HG03135 (cell line): ENCODE measurements at regions not wholly inside any gene's neighbourhood (a gene's known extent, or its start where the extent isn't known, plus 50 kb on each side); places are given as distances from the start of the nearest gene placed in this dataset.
"Not testable (repeated sequence)": the region's sequence is repeated elsewhere in the genome, so short reads cannot be mapped to it uniquely, and the experiment has no call there.

Source experiments
- ATAC-seq: cut with Tn5 transposase; IDR thresholded peaks from one replicate; pipeline ENCODE4 v1.9.1; 2021; ENCODE audit warnings: mild to moderate bottlenecking, moderate library complexity; ENCODE audit not compliant: unreplicated experiment

- ATAC-seq = peak; percentile 79
Observed at GRCh38 chr9:109974143-109974917, 194.3 kb downstream of the PALM2AKAP2 start.

- ATAC-seq = no peak
Observed at GRCh38 chr9:109974918-109975276, 194.9 kb downstream of the PALM2AKAP2 start.

GRCh38 chr9:109975574-109976295 is 195.7 kb downstream of the PALM2AKAP2 start:
- ATAC-seq = no peak

GRCh38 chr9:109976303-109976702 is 196.3 kb downstream of the PALM2AKAP2 start:
- no peak for ATAC-seq

- no peak for ATAC-seq
Observed at GRCh38 chr9:109977521-109977920, 197.5 kb downstream of the PALM2AKAP2 start.

GRCh38 chr9:109981091-109981490 is 201.1 kb downstream of the PALM2AKAP2 start:
- no peak for ATAC-seq

GRCh38 chr9:109986521-109986991 is 206.6 kb downstream of the PALM2AKAP2 start:
- no peak for ATAC-seq

GRCh38 chr9:109989296-109989695 is 209.3 kb downstream of the PALM2AKAP2 start:
- ATAC-seq = no peak

- no peak for ATAC-seq
Observed at GRCh38 chr9:109990541-109990940, 210.5 kb downstream of the PALM2AKAP2 start.

- no peak for ATAC-seq
Observed at GRCh38 chr9:109992293-109992692, 212.3 kb downstream of the PALM2AKAP2 start.

- ATAC-seq = no peak
Observed at GRCh38 chr9:109993250-109993978, 213.4 kb downstream of the PALM2AKAP2 start.

- ATAC-seq = no peak
Observed at GRCh38 chr9:109994141-109994540, 213.8 kb downstream of the C9orf152 start.

GRCh38 chr9:109996936-109997580 is 210.9 kb downstream of the C9orf152 start:
- no peak for ATAC-seq

GRCh38 chr9:109997682-109998081 is 210.3 kb downstream of the C9orf152 start:
- ATAC-seq = no peak

- not testable (repeated sequence) for ATAC-seq
Observed at GRCh38 chr9:110005521-110005920, 202.4 kb downstream of the C9orf152 start.

- ATAC-seq = no peak
Observed at GRCh38 chr9:110006657-110007056, 201.3 kb downstream of the C9orf152 start.

- ATAC-seq = peak; percentile 75
Observed at GRCh38 chr9:110007477-110008270, 200.3 kb downstream of the C9orf152 start.

- peak; percentile 12 for ATAC-seq
Observed at GRCh38 chr9:110008663-110009062, 199.3 kb downstream of the C9orf152 start.

- no peak for ATAC-seq
Observed at GRCh38 chr9:110011628-110012320, 196.2 kb downstream of the C9orf152 start.

- ATAC-seq = no peak
Observed at GRCh38 chr9:110013064-110013463, 194.9 kb downstream of the C9orf152 start.
